ENCODE measurements at regions not wholly inside any gene's neighbourhood (a gene's known extent, or its start where the extent isn't known, plus 50 kb on each side); places are given as distances from the start of the nearest gene placed in this dataset.

GRCh38 chr21:22961258-22961657 lies 1963.0 kb downstream of the NCAM2 start:
- in situ Hi-C loops (cut with HindIII; ENCODE audit: low pct_unique_long_range_greater_than_20kb, low sequenced_read_pairs): no loop called here
- DNase-seq (ENCODE audit: low read depth): no peak

- in situ Hi-C loops (cut with HindIII; ENCODE audit: low pct_unique_long_range_greater_than_20kb, low sequenced_read_pairs): no loop called here
- DNase-seq (ENCODE audit: low read depth): no peak
Measured at GRCh38 chr21:22965455-22966135, 1967.4 kb downstream of the NCAM2 start.

GRCh38 chr21:22981819-22982218 lies 1983.6 kb downstream of the NCAM2 start:
- in situ Hi-C loops (cut with HindIII; ENCODE audit: low pct_unique_long_range_greater_than_20kb, low sequenced_read_pairs): no loop called here

GRCh38 chr21:22993144-22993543 lies 1994.9 kb downstream of the NCAM2 start:
- in situ Hi-C loops (cut with HindIII; ENCODE audit: low pct_unique_long_range_greater_than_20kb, low sequenced_read_pairs): no loop called here
- no peak for DNase-seq (ENCODE audit: low read depth)

More at GRCh38 chr21:22981819-22982218, 1983.6 kb downstream of the NCAM2 start:
- no peak for DNase-seq (ENCODE audit: low read depth)

GRCh38 chr21:22993822-22994574 lies 1995.8 kb downstream of the NCAM2 start:
- in situ Hi-C loops (cut with HindIII; ENCODE audit: low pct_unique_long_range_greater_than_20kb, low sequenced_read_pairs): no loop called here
- DNase-seq (ENCODE audit: low read depth): no peak

GRCh38 chr21:23003951-23004350 lies 2005.7 kb downstream of the NCAM2 start:
- no peak for DNase-seq (ENCODE audit: low read depth)
- in situ Hi-C loops (cut with HindIII; ENCODE audit: low pct_unique_long_range_greater_than_20kb, low sequenced_read_pairs): no loop called here

- DNase-seq (ENCODE audit: low read depth): no peak
- in situ Hi-C loops (cut with HindIII; ENCODE audit: low pct_unique_long_range_greater_than_20kb, low sequenced_read_pairs): no loop called here
Measured at GRCh38 chr21:23008601-23009202, 2010.5 kb downstream of the NCAM2 start.

- no peak for DNase-seq (ENCODE audit: low read depth)
- in situ Hi-C loops (cut with HindIII; ENCODE audit: low pct_unique_long_range_greater_than_20kb, low sequenced_read_pairs): no loop called here
Measured at GRCh38 chr21:23009360-23009759, 2011.2 kb downstream of the NCAM2 start.

GRCh38 chr21:23014021-23014420 lies 2015.8 kb downstream of the NCAM2 start:
- in situ Hi-C loops (cut with HindIII; ENCODE audit: low pct_unique_long_range_greater_than_20kb, low sequenced_read_pairs): no loop called here
- DNase-seq (ENCODE audit: low read depth): no peak

- DNase-seq (ENCODE audit: low read depth): no peak
- in situ Hi-C loops (cut with HindIII; ENCODE audit: low pct_unique_long_range_greater_than_20kb, low sequenced_read_pairs): no loop called here
Measured at GRCh38 chr21:23016617-23017016, 2018.4 kb downstream of the NCAM2 start.

GRCh38 chr21:23017989-23018388 lies 2019.8 kb downstream of the NCAM2 start:
- in situ Hi-C loops (cut with HindIII; ENCODE audit: low pct_unique_long_range_greater_than_20kb, low sequenced_read_pairs): no loop called here
- DNase-seq (ENCODE audit: low read depth): no peak

GRCh38 chr21:23020969-23021368 lies 2022.8 kb downstream of the NCAM2 start:
- in situ Hi-C loops (cut with HindIII; ENCODE audit: low pct_unique_long_range_greater_than_20kb, low sequenced_read_pairs): no loop called here
- DNase-seq (ENCODE audit: low read depth): no peak

- no peak for DNase-seq (ENCODE audit: low read depth)
- in situ Hi-C loops (cut with HindIII; ENCODE audit: low pct_unique_long_range_greater_than_20kb, low sequenced_read_pairs): no loop called here
Measured at GRCh38 chr21:23021481-23021880, 2023.3 kb downstream of the NCAM2 start.

- in situ Hi-C loops (cut with HindIII; ENCODE audit: low pct_unique_long_range_greater_than_20kb, low sequenced_read_pairs): no loop called here
Measured at GRCh38 chr21:23026878-23027277, 2028.7 kb downstream of the NCAM2 start.

GRCh38 chr21:23039846-23040245 lies 2041.6 kb downstream of the NCAM2 start:
- in situ Hi-C loops (cut with HindIII; ENCODE audit: low pct_unique_long_range_greater_than_20kb, low sequenced_read_pairs): no loop called here
- no peak for DNase-seq (ENCODE audit: low read depth)

More at GRCh38 chr21:23026878-23027277, 2028.7 kb downstream of the NCAM2 start:
- DNase-seq (ENCODE audit: low read depth): no peak

GRCh38 chr21:23045955-23046354 lies 2047.7 kb downstream of the NCAM2 start:
- DNase-seq (ENCODE audit: low read depth): no peak
- in situ Hi-C loops (cut with HindIII; ENCODE audit: low pct_unique_long_range_greater_than_20kb, low sequenced_read_pairs): no loop called here

- no peak for DNase-seq (ENCODE audit: low read depth)
- in situ Hi-C loops (cut with HindIII; ENCODE audit: low pct_unique_long_range_greater_than_20kb, low sequenced_read_pairs): no loop called here
Measured at GRCh38 chr21:23067672-23068071, 2069.5 kb downstream of the NCAM2 start.

- DNase-seq (ENCODE audit: low read depth): no peak
- in situ Hi-C loops (cut with HindIII; ENCODE audit: low pct_unique_long_range_greater_than_20kb, low sequenced_read_pairs): no loop called here
Measured at GRCh38 chr21:23083242-23083641, 2085.0 kb downstream of the NCAM2 start.

GRCh38 chr21:23093259-23093658 lies 2095.1 kb downstream of the NCAM2 start:
- in situ Hi-C loops (cut with HindIII; ENCODE audit: low pct_unique_long_range_greater_than_20kb, low sequenced_read_pairs): no loop called here
- DNase-seq (ENCODE audit: low read depth): no peak
